PC-3 (cell line): ENCODE measurements at regions not wholly inside any gene's neighbourhood (a gene's known extent, or its start where the extent isn't known, plus 50 kb on each side); places are given as distances from the start of the nearest gene placed in this dataset.

Experiments
- EZH2phosphoT487 ChIP-seq: fragments of 300-600 bp; sonication (generic); IDR thresholded peaks from 2 replicates; pipeline ENCODE4 v1.6.1; 2018; ENCODE audit warnings: mild to moderate bottlenecking, antibody characterized with exemption, low read length, borderline replicate concordance
- TF ChIP-seq, protein P1 (sequence below): fragments of 300-600 bp; sonication (generic); conservative IDR thresholded peaks from 2 replicates; pipeline ENCODE4 v1.5.1; 2017; ENCODE audit warnings: antibody characterized with exemption, low read depth, mild to moderate bottlenecking, low read length

DNA sequence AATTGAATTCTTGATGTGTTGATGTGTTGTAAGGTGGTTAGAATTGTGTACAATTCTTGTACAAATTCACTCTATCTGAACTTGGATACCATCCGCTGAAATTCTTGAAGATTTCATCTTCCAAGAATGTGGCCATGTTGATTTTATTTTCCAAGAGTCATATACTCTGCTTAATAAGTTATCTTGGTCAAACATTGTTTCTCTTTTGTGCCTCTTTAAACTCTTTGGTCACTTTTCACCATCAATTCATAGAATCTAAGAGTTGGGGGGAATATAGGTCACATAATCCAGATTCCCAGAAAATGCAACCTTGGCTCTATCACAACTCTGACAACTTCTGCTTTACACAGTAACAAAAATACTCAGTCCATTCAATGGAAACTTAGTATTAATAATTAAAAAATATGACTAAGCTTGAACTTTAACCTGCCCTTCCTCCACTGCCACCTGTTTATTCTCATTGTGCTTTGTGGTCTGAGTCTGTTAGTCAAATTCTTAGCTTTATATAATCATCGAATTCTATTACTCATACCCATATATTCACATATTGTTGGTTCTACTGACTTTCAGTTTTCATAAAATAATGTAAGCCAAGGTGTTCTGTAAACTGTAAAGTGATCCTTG, 373.2 kb downstream of the LMO7 start:
- TF ChIP-seq, protein P1, sequence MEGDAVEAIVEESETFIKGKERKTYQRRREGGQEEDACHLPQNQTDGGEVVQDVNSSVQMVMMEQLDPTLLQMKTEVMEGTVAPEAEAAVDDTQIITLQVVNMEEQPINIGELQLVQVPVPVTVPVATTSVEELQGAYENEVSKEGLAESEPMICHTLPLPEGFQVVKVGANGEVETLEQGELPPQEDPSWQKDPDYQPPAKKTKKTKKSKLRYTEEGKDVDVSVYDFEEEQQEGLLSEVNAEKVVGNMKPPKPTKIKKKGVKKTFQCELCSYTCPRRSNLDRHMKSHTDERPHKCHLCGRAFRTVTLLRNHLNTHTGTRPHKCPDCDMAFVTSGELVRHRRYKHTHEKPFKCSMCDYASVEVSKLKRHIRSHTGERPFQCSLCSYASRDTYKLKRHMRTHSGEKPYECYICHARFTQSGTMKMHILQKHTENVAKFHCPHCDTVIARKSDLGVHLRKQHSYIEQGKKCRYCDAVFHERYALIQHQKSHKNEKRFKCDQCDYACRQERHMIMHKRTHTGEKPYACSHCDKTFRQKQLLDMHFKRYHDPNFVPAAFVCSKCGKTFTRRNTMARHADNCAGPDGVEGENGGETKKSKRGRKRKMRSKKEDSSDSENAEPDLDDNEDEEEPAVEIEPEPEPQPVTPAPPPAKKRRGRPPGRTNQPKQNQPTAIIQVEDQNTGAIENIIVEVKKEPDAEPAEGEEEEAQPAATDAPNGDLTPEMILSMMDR: no peak
- no peak for TF ChIP-seq EZH2phosphoT487
